HG03135 (cell line): ENCODE measurements at regions not wholly inside any gene's neighbourhood (a gene's known extent, or its start where the extent isn't known, plus 50 kb on each side); places are given as distances from the start of the nearest gene placed in this dataset.

Experiments
- ATAC-seq: cut with Tn5 transposase; IDR thresholded peaks from one replicate; pipeline ENCODE4 v1.9.1; 2021; ENCODE audit warnings: mild to moderate bottlenecking, moderate library complexity; ENCODE audit not compliant: unreplicated experiment

- ATAC-seq, result no peak
Observed at GRCh38 chr20:10770753-10771152, 97.0 kb upstream of the JAG1 start.

GRCh38 chr20:10771435-10772140 lies 97.8 kb upstream of the JAG1 start:
- ATAC-seq, result no peak

- ATAC-seq, result no peak
Observed at GRCh38 chr20:10774357-10774943, 100.7 kb upstream of the JAG1 start.

GRCh38 chr20:10777710-10778109 lies 103.9 kb upstream of the JAG1 start:
- ATAC-seq, result no peak

- no peak for ATAC-seq
Observed at GRCh38 chr20:10779911-10780310, 106.1 kb upstream of the JAG1 start.

- no peak for ATAC-seq
Observed at GRCh38 chr20:10780901-10781300, 107.1 kb upstream of the JAG1 start.

GRCh38 chr20:10781526-10781925 lies 107.7 kb upstream of the JAG1 start:
- ATAC-seq, result no peak

- no peak for ATAC-seq
Observed at GRCh38 chr20:10783707-10784553, 110.1 kb upstream of the JAG1 start.

GRCh38 chr20:10784554-10785183 lies 110.9 kb upstream of the JAG1 start:
- ATAC-seq, result no peak

- ATAC-seq, result no peak
Observed at GRCh38 chr20:10786678-10787077, 112.9 kb upstream of the JAG1 start.

GRCh38 chr20:10788055-10788454 lies 114.3 kb upstream of the JAG1 start:
- ATAC-seq, result no peak

GRCh38 chr20:10788877-10789276 lies 115.1 kb upstream of the JAG1 start:
- no peak for ATAC-seq

GRCh38 chr20:10789386-10789785 lies 115.6 kb upstream of the JAG1 start:
- no peak for ATAC-seq

GRCh38 chr20:10790013-10790412 lies 116.2 kb upstream of the JAG1 start:
- ATAC-seq, result no peak

GRCh38 chr20:10792291-10792690 lies 118.5 kb upstream of the JAG1 start:
- no peak for ATAC-seq

- no peak for ATAC-seq
Observed at GRCh38 chr20:10793766-10794165, 120.0 kb upstream of the JAG1 start.

GRCh38 chr20:10794765-10795164 lies 121.0 kb upstream of the JAG1 start:
- ATAC-seq, result no peak

- no peak for ATAC-seq
Observed at GRCh38 chr20:10795286-10796026, 121.7 kb upstream of the JAG1 start.

- no peak for ATAC-seq
Observed at GRCh38 chr20:10798811-10799210, 125.0 kb upstream of the JAG1 start.

- no peak for ATAC-seq
Observed at GRCh38 chr20:10799735-10800134, 125.9 kb upstream of the JAG1 start.

GRCh38 chr20:10800288-10800687 lies 126.5 kb upstream of the JAG1 start:
- no peak for ATAC-seq
